ENCODE measurements at regions not wholly inside any gene's neighbourhood (a gene's known extent, or its start where the extent isn't known, plus 50 kb on each side); places are given as distances from the start of the nearest gene placed in this dataset.

GRCh38 chr6:134426623-134427022 lies 108.7 kb upstream of the SGK1 start:
- Histone ChIP-seq H3K56ac (replicated peaks; ENCODE audit: insufficient read length, low read depth, low read length) (no peak overlapping the region), H4K8ac (ENCODE audit: extremely low read depth, insufficient read depth, low read length) (no peak overlapping the region), H2BK12ac (ENCODE audit: low read depth, low read length) (no peak overlapping the region), H2AK5ac (ENCODE audit: low read depth, low read length) (no peak overlapping the region), H3K79me1 (ENCODE audit: low read depth, low read length) (no peaks in the 10 kb centered on the region), H3K18ac (ENCODE audit: extremely low read depth, low read length) (no peak overlapping the region), H3K14ac (ENCODE audit: insufficient read length) (no peak overlapping the region), H4K91ac (replicated peaks; ENCODE audit: insufficient read length, low read length) (no peak overlapping the region), H2AFZ (ENCODE audit: low read length) (no peak overlapping the region), H3K27me3 (replicated peaks in 1 of 4; ENCODE audit: control insufficient read depth in 3 of 4, extremely low read depth in 1 of 4, insufficient read depth in 3 of 4, low read length in 3 of 4) (no peaks in the 10 kb centered on the region), H3K79me2 (ENCODE audit: control insufficient read depth in 1 of 2, insufficient read depth in 2 of 2, low read length in 2 of 2) (no peaks in the 10 kb centered on the region), H3K9me3 (ENCODE audit: insufficient read depth in 2 of 2, low read depth in 1 of 2, low read length in 1 of 2) (no peaks in the 10 kb centered on the region), H4K20me1 (replicated peaks in 1 of 2; ENCODE audit: control insufficient read depth in 1 of 2, insufficient read depth in 2 of 2, low read length in 2 of 2) (no peaks in the 10 kb centered on the region), H3K9ac (replicated peaks in 1 of 4; ENCODE audit: extremely low read depth in 1 of 4, low read depth in 3 of 4, low read length in 3 of 4) (no peak overlapping the region), H3K4me2 (ENCODE audit: insufficient read depth in 1 of 2, low read depth in 2 of 2, low read length in 2 of 2) (no peak overlapping the region), H2BK5ac (ENCODE audit: low read depth, low read length) (no peak overlapping the region), H4K5ac (ENCODE audit: insufficient read length, low read depth, low read length) (no peak overlapping the region), H3K27ac (ENCODE audit: low read depth, low read length) (no peak overlapping the region), H3K23ac (ENCODE audit: insufficient read length) (no peak overlapping the region), H3K4me3 (ENCODE audit: extremely low read depth in 1 of 4, insufficient read depth in 2 of 4, low read depth in 3 of 4, low read length in 4 of 4) (no peak overlapping the region), H2BK15ac (ENCODE audit: low read length) (no peak overlapping the region), H3K36me3 (ENCODE audit: control insufficient read depth in 2 of 4, insufficient read depth in 4 of 4, low read length in 3 of 4) (no peaks in the 10 kb centered on the region), H3K4ac (replicated peaks; ENCODE audit: insufficient read length, low read depth, low read length) (no peak overlapping the region), H2BK120ac (replicated peaks; ENCODE audit: low read depth, low read length) (no peak overlapping the region), H3K4me1 (replicated peaks in 1 of 4; ENCODE audit: control insufficient read depth in 3 of 4, insufficient read depth in 4 of 4, low read length in 3 of 4) (no peaks in the 10 kb centered on the region), H3K23me2 (ENCODE audit: low read depth, low read length) (no peaks in the 10 kb centered on the region), H2BK20ac (ENCODE audit: low read length) (no peak overlapping the region)
- ChIA-PET POLR2A (ENCODE audit: partially characterized antibody) (no interaction called here), CTCF (ENCODE audit: partially characterized antibody) (interaction anchor here (0.6 to 1.0 kb wide), 5 partner anchors 16 to 281 kb away, joined by 3 read pairs; no protein-coding TSS in a partner anchor)
- DNase-seq (ENCODE audit: low read depth in 1 of 2, low spot score in 2 of 2): no peak
- WGBS, 2 experiments (ENCODE audit: extremely low coverage in 1 of 2, insufficient coverage in 1 of 2, insufficient read length in 1 of 2, insufficient replicate concordance in 2 of 2, low coverage in 1 of 2, low lambda C conversion rate in 2 of 2, missing lambda C conversion rate in 1 of 2): 79 to 100% methylated on average over 1 to 4 of the region's 4 CpGs
- FAIRE-seq: no peak
- no peak for TF ChIP-seq JUN (IDR thresholded peaks at IDR 0.05; ENCODE audit: low read depth, low read length)
- TF ChIP-seq RXRA (IDR thresholded peaks at IDR 0.05; ENCODE audit: insufficient read depth, low read depth, low read length): no peak
- TF ChIP-seq CHD1 (IDR thresholded peaks at IDR 0.05; ENCODE audit: low read depth, low read length): no peak
- no peak for TF ChIP-seq TEAD4 (IDR thresholded peaks at IDR 0.05; ENCODE audit: low read depth, low read length)
- no peak for TF ChIP-seq EGR1 (IDR thresholded peaks at IDR 0.05; ENCODE audit: borderline replicate concordance, low read depth, low read length)
- TF ChIP-seq SP4 (IDR thresholded peaks at IDR 0.05; ENCODE audit: low read length): no peak
- no peak for TF ChIP-seq USF2 (IDR thresholded peaks at IDR 0.05; ENCODE audit: low read length)
- no peak for TF ChIP-seq PHF8 (conservative IDR thresholded peaks at IDR 0.05; ENCODE audit: low read depth, low read length)
- TF ChIP-seq RAD21 (IDR thresholded peaks at IDR 0.05 in 1 of 2, conservative IDR thresholded peaks at IDR 0.05 in 1 of 2; ENCODE audit: low read depth in 2 of 2, low read length in 2 of 2): no peak
- TF ChIP-seq MAX (IDR thresholded peaks at IDR 0.05): no peak
